GM12878 (cell line): ENCODE measurements at regions not wholly inside any gene's neighbourhood (a gene's known extent, or its start where the extent isn't known, plus 50 kb on each side); places are given as distances from the start of the nearest gene placed in this dataset.

Experiments
- ATAC-seq: fragments of 200-7000 bp; cut with Tn5 transposase; 3 replicates; pipeline ENCODE4 v1.9.1; 2020; ENCODE audit warnings: mild to moderate bottlenecking, moderate library complexity
- BruUV-seq: library from RNA; stranded (reverse); fragments of 400-500 nt; replicated peaks from 2 replicates; lab custom pipeline; 2021; lab: Mats Ljungman, UMichigan
- CTCF ChIA-PET: fragments of 300-600 bp; sonication (Branson Sonifier 250); formaldehyde crosslinking; extraction: SDS; loops from one replicate; lab custom pipeline; 2021; ENCODE audit warnings: inconsistent platforms; lab: Yijun Ruan, JAX
- POLR2A ChIA-PET: fragments of 350-600 bp; formaldehyde crosslinking; extraction: SDS; loops from one replicate; lab custom pipeline; 2021; ENCODE audit warnings: inconsistent platforms; lab: Charles Lee
- RAD21 ChIA-PET: fragments of 300-600 bp; sonication (Branson Sonifier 250); formaldehyde crosslinking; loops from one replicate; lab custom pipeline; 2023; ENCODE audit warnings: antibody characterized with exemption; ENCODE audit not compliant: unreplicated experiment; lab: Charles Lee
- SMC1A ChIA-PET: fragments of 300-600 bp; sonication (Branson Sonifier 250); formaldehyde crosslinking; loops from one replicate; lab custom pipeline; 2023; ENCODE audit not compliant: unreplicated experiment, uncharacterized antibody; lab: Charles Lee
- DNase-seq: peaks from one replicate; pipeline ENCODE4 v3.0.0-alpha.2; 2011; ENCODE audit warnings: low read depth, low spot score
- FAIRE-seq: peaks from 3 replicates; lab custom pipeline; 2011; peaks lifted over from hg19 to GRCh38; lab: Jason Lieb, UNC
- H2AFZ ChIP-seq: 2 replicates; pipeline ENCODE4 v1.6.0; 2011; ENCODE audit warnings: low read depth, low read length, control low read depth; ENCODE audit not compliant: control insufficient read depth
- H3K27ac ChIP-seq: 2 replicates; pipeline ENCODE4 v1.5.1; 2011; ENCODE audit warnings: control low read depth; ENCODE audit not compliant: control insufficient read depth, insufficient read depth
- H3K27me3 ChIP-seq, 2 experiments: replicated peaks in 1 of 2; 2 replicates each; pipeline versions ENCODE4 v1.6.0 to v1.6.1; 2011; ENCODE audit warnings: low read length in 1 of 2; ENCODE audit not compliant: control insufficient read depth in 2 of 2, insufficient read depth in 2 of 2
- H3K36me3 ChIP-seq, 2 experiments: 2 replicates each; pipeline ENCODE4 v1.5.1; 2011; ENCODE audit warnings: low read length in 1 of 2; ENCODE audit not compliant: control insufficient read depth in 2 of 2, insufficient read depth in 2 of 2
- H3K4me1 ChIP-seq: 2 replicates; pipeline ENCODE4 v1.6.1; 2011; ENCODE audit warnings: mild to moderate bottlenecking, low read length, moderate library complexity, mixed read lengths; ENCODE audit not compliant: control insufficient read depth, insufficient read depth
- H3K4me2 ChIP-seq: 2 replicates; pipeline ENCODE4 v1.6.0; 2011; ENCODE audit warnings: control low read depth; ENCODE audit not compliant: control insufficient read depth, insufficient read depth
- H3K4me3 ChIP-seq: fragments of 200-600 bp; sonication (generic); 2 replicates; pipeline ENCODE4 v1.5.1; 2016
- H3K79me2 ChIP-seq: 2 replicates; pipeline ENCODE4 v1.6.0; 2011; ENCODE audit warnings: low read length; ENCODE audit not compliant: control insufficient read depth, insufficient read depth
- H3K9ac ChIP-seq: 2 replicates; pipeline ENCODE4 v1.8.0; 2011; ENCODE audit warnings: low read length, control low read depth, mixed read lengths; ENCODE audit not compliant: control insufficient read depth, insufficient read depth
- H3K9me3 ChIP-seq: replicated peaks from 3 replicates; pipeline ENCODE4 v1.5.1; 2011; ENCODE audit warnings: mild to moderate bottlenecking, low read length; ENCODE audit not compliant: control insufficient read depth, insufficient read depth
- H4K20me1 ChIP-seq: 2 replicates; pipeline ENCODE4 v1.6.0; 2011; ENCODE audit not compliant: control insufficient read depth, insufficient read depth
- BACH1 ChIP-seq: fragments of 450-650 bp; IDR thresholded peaks from 2 replicates; pipeline ENCODE4 v1.6.1; 2017; ENCODE audit warnings: mild to moderate bottlenecking, borderline replicate concordance
- CEBPB ChIP-seq, 2 experiments: fragments of 150-350 bp in 1 of 2; IDR thresholded peaks; 2 replicates each; pipeline ENCODE4 v1.6.1; 2012 to 2014; ENCODE audit warnings: low read depth in 2 of 2, low read length in 2 of 2, borderline replicate concordance in 1 of 2, inconsistent platforms in 1 of 2
- CHD4 ChIP-seq: fragments of 200-600 bp; sonication (generic); IDR thresholded peaks from 2 replicates; pipeline ENCODE4 v1.6.1; 2016; ENCODE audit warnings: mild to moderate bottlenecking
- FOS ChIP-seq: IDR thresholded peaks from 3 replicates; pipeline ENCODE4 v1.6.1; 2011; ENCODE audit warnings: borderline replicate concordance; ENCODE audit not compliant: insufficient read length; ENCODE audit errors: extremely low read depth
- GATAD2B ChIP-seq: fragments of 450-650 bp; conservative IDR thresholded peaks from 2 replicates; pipeline ENCODE4 v1.6.1; 2017; ENCODE audit warnings: low read depth, mild to moderate bottlenecking, moderate library complexity
- HCFC1 ChIP-seq: fragments of 150-350 bp; IDR thresholded peaks from 2 replicates; pipeline ENCODE4 v1.6.1; 2014; ENCODE audit warnings: low read length
- MTA2 ChIP-seq: fragments of 450-650 bp; IDR thresholded peaks from 2 replicates; pipeline ENCODE4 v1.6.1; 2016; ENCODE audit warnings: low read depth, mild to moderate bottlenecking, moderate library complexity
- SMARCA5 ChIP-seq: fragments of 450-650 bp; IDR thresholded peaks from 2 replicates; pipeline ENCODE4 v1.6.1; 2017; ENCODE audit warnings: mild to moderate bottlenecking
- SMC3 ChIP-seq: IDR thresholded peaks from 2 replicates; pipeline ENCODE4 v1.6.1; 2011; ENCODE audit warnings: low read length, improper control_type of control experiment, borderline replicate concordance
- SREBF2 ChIP-seq: IDR thresholded peaks from 2 replicates; pipeline ENCODE4 v1.6.1; 2012; ENCODE audit warnings: mild to moderate bottlenecking, low read length
- SRF ChIP-seq, 2 experiments: IDR thresholded peaks; 2 replicates each; pipeline ENCODE4 v1.6.1; 2011; ENCODE audit warnings: low read depth in 2 of 2, low read length in 2 of 2, mild to moderate bottlenecking in 1 of 2, moderate library complexity in 1 of 2
- YBX1 ChIP-seq: fragments of 450-650 bp; IDR thresholded peaks from 2 replicates; pipeline ENCODE4 v1.6.1; 2016; ENCODE audit warnings: antibody characterized with exemption
- ZNF384 ChIP-seq: IDR thresholded peaks from 2 replicates; pipeline ENCODE4 v1.6.1; 2012; ENCODE audit warnings: low read depth, mild to moderate bottlenecking, low read length, improper control_type of control experiment, borderline replicate concordance
- WGBS: methylation state at CpG from one replicate; pipeline ENCODE4 v1.1.6; 2016; ENCODE audit warnings: low lambda C conversion rate; ENCODE audit not compliant: insufficient replicate concordance, insufficient coverage; ENCODE audit errors: missing lambda C conversion rate; 5-methylcytosine and 5-hydroxymethylcytosine counted together
- in situ Hi-C: fragments of 300-500 bp; cut with MboI; formaldehyde crosslinking; loops from 9 replicates; pipeline ENCODE4 v1.14.3; 2018; ENCODE audit warnings: mixed read lengths
- intact Hi-C: fragments of 100-400 bp; cut with micrococcal nuclease; formaldehyde crosslinking; loops from one replicate; pipeline ENCODE4 v1.14.2; 2022; ENCODE audit not compliant: unreplicated experiment
- TF ChIP-seq, protein P1 (sequence below): fragments of 450-650 bp; IDR thresholded peaks from 2 replicates; pipeline ENCODE4 v1.6.1; 2018; ENCODE audit warnings: borderline replicate concordance, mild to moderate bottlenecking; ENCODE audit not compliant: partially characterized antibody

DNA sequence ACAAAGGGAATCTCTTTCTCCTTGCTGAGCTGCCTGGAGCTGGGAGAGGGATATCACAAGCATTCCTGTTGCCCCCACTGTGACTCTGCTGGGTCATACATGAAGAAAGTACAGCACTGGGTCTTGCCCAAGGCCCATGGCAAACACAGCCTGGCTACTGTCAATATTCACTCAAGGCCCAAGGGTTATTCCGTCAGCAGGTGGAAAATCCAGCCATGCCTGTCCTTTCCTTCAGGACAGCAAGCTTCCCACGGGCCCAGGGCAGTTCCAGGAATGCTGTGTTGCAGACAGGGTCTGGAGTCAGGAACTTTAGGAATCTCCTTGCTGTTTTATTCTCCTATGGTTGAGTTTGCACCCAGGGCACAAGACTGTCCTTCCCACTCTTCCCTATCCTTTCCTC lies 106.8 kb downstream of the TNFSF13B start:
- no peaks in the 10 kb centered on the region for H4K20me1 ChIP-seq
- ATAC-seq (no peak), FAIRE-seq (no peak), DNase-seq (no peak)
- no peak overlapping the region for H3K27ac ChIP-seq
- no peak overlapping the region for H3K9ac ChIP-seq
- WGBS, result 6% methylated on average over 2 of the region's 2 CpGs
- no peak overlapping the region for H2AFZ ChIP-seq
- no peaks in the 10 kb centered on the region for H3K27me3 ChIP-seq
- in situ Hi-C loops, result no loop called here
- ChIA-PET RAD21 (no interaction called here), CTCF (no interaction called here), SMC1A (interaction anchor here (0.9 kb wide), 1 partner anchor 106 kb away, joined by 3 read pairs; no protein-coding TSS in a partner anchor), POLR2A (no interaction called here)
- no peaks in the 10 kb centered on the region for H3K36me3 ChIP-seq
- no TSS peak for BruUV-seq
- no peak overlapping the region for H3K4me3 ChIP-seq
- no peaks in the 10 kb centered on the region for H3K4me1 ChIP-seq
- H3K9me3 ChIP-seq, result no peaks in the 10 kb centered on the region
- no peak overlapping the region for H3K4me2 ChIP-seq
- H3K79me2 ChIP-seq, result no peaks in the 10 kb centered on the region
- TF ChIP-seq MTA2 (no peak), ZNF384 (no peak), CHD4 (no peak), YBX1 (no peak), CEBPB (IDR thresholded peaks at IDR 0.05; ENCODE audit: borderline replicate concordance in 1 of 2, low read depth in 2 of 2, low read length in 2 of 2) (no peak), SMC3 (no peak)
- intact Hi-C loops, result no loop called here

DNA sequence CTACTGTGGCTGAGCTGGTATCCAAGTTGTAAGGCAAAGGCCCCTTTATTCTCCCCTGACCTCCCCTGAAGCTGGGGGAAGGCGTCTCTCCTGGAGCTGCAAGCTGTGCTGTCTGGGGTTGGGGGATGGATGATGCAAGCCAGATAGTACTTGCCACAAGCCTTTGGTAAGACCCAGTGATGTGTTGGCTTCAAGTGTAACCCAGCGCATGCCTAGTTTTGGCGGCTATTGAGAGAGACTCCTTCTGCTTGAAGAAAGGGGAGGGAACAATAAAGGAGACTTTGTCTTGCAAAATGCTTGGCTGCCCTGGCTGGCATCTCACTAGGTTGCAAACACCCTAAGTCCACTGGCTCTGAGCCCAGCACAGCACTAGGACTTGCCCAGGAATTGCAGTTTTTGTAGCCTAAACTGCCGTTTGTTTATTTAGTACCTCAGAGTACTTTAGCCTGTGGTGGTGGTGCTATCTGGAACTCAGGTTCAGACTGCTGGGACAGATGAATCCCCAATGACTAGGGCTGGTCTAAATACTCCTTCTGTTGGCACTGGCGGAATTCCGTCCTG lies 108.2 kb downstream of the TNFSF13B start:
- no peaks in the 10 kb centered on the region for H3K9me3 ChIP-seq
- ChIA-PET CTCF (no interaction called here), RAD21 (no interaction called here), POLR2A (no interaction called here), SMC1A (no interaction called here)
- FAIRE-seq (no peak), ATAC-seq (no peak), DNase-seq (no peak)
- H3K9ac ChIP-seq, result no peak overlapping the region
- no peaks in the 10 kb centered on the region for H3K79me2 ChIP-seq
- H3K4me1 ChIP-seq, result no peaks in the 10 kb centered on the region
- no peaks in the 10 kb centered on the region for H4K20me1 ChIP-seq
- H2AFZ ChIP-seq, result no peak overlapping the region
- no peaks in the 10 kb centered on the region for H3K36me3 ChIP-seq
- no peaks in the 10 kb centered on the region for H3K27me3 ChIP-seq
- H3K4me2 ChIP-seq, result no peak overlapping the region
- 65% methylated on average over 6 of the region's 6 CpGs for WGBS
- no TSS peak for BruUV-seq
- no peak overlapping the region for H3K27ac ChIP-seq
- H3K4me3 ChIP-seq, result no peak overlapping the region
- in situ Hi-C loops (no loop called here), intact Hi-C loops (no loop called here)
- TF ChIP-seq SRF (IDR thresholded peaks at IDR 0.05; ENCODE audit: low read depth in 2 of 2, low read length in 2 of 2), result no peak
- TF ChIP-seq SMARCA5, result no peak
- TF ChIP-seq FOS, result no peak
- no peak for TF ChIP-seq SREBF2
- TF ChIP-seq, protein P1, sequence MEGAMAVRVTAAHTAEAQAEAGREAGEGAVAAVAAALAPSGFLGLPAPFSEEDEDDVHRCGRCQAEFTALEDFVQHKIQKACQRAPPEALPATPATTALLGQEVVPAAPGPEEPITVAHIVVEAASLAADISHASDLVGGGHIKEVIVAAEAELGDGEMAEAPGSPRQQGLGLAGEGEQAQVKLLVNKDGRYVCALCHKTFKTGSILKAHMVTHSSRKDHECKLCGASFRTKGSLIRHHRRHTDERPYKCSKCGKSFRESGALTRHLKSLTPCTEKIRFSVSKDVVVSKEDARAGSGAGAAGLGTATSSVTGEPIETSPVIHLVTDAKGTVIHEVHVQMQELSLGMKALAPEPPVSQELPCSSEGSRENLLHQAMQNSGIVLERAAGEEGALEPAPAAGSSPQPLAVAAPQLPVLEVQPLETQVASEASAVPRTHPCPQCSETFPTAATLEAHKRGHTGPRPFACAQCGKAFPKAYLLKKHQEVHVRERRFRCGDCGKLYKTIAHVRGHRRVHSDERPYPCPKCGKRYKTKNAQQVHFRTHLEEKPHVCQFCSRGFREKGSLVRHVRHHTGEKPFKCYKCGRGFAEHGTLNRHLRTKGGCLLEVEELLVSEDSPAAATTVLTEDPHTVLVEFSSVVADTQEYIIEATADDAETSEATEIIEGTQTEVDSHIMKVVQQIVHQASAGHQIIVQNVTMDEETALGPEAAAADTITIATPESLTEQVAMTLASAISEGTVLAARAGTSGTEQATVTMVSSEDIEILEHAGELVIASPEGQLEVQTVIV, result no peak
- no peak for TF ChIP-seq BACH1
- TF ChIP-seq HCFC1, result no peak
- no peak for TF ChIP-seq GATAD2B
